MM.1S (cell line): ENCODE measurements at regions not wholly inside any gene's neighbourhood (a gene's known extent, or its start where the extent isn't known, plus 50 kb on each side); places are given as distances from the start of the nearest gene placed in this dataset.

ENCODE experiments used
- DNase-seq: peaks from one replicate; pipeline ENCODE4 v3.0.0-alpha.2; 2015
- H2AFZ ChIP-seq: fragments of 300-600 bp; sonication (generic); 2 replicates; pipeline ENCODE4 v1.6.0; 2016; ENCODE audit warnings: antibody characterized with exemption, low read length
- H3F3A ChIP-seq: fragments of 300-600 bp; sonication (generic); 2 replicates; pipeline ENCODE4 v1.6.1; 2016; ENCODE audit warnings: mild to moderate bottlenecking, antibody characterized with exemption, low read length, moderate library complexity, mixed read lengths; ENCODE audit not compliant: insufficient read depth
- H3K27ac ChIP-seq: fragments of 300-600 bp; sonication (generic); 2 replicates; pipeline ENCODE4 v1.5.1; 2016; ENCODE audit warnings: mild to moderate bottlenecking, low read length
- H3K27me3 ChIP-seq: fragments of 300-600 bp; sonication (generic); replicated peaks from 2 replicates; pipeline ENCODE4 v1.6.0; 2016; ENCODE audit warnings: low read length; ENCODE audit not compliant: insufficient read depth
- H3K36me3 ChIP-seq: fragments of 300-600 bp; sonication (generic); replicated peaks from 2 replicates; pipeline ENCODE4 v1.6.1; 2016; ENCODE audit warnings: mild to moderate bottlenecking, low read length, mixed read lengths; ENCODE audit not compliant: insufficient read depth
- H3K4me1 ChIP-seq: fragments of 300-600 bp; sonication (generic); 2 replicates; pipeline ENCODE4 v1.6.1; 2016; ENCODE audit warnings: low read length, mixed read lengths
- H3K4me2 ChIP-seq: fragments of 300-600 bp; sonication (generic); 2 replicates; pipeline ENCODE4 v1.6.0; 2016; ENCODE audit warnings: low read depth, low read length
- H3K4me3 ChIP-seq: fragments of 300-600 bp; sonication (generic); 2 replicates; pipeline ENCODE4 v1.5.1; 2016; ENCODE audit warnings: low read length, mixed read lengths
- H3K79me2 ChIP-seq: fragments of 300-600 bp; sonication (generic); 2 replicates; pipeline ENCODE4 v1.6.1; 2016; ENCODE audit warnings: mixed run types, low read length, mixed read lengths
- H3K9ac ChIP-seq: fragments of 300-600 bp; sonication (generic); 2 replicates; pipeline ENCODE4 v1.6.1; 2016; ENCODE audit warnings: low read length, mixed read lengths
- H3K9me2 ChIP-seq: fragments of 300-600 bp; sonication (generic); replicated peaks from 2 replicates; pipeline ENCODE4 v1.6.1; 2016; ENCODE audit warnings: mild to moderate bottlenecking, low read length, mixed read lengths; ENCODE audit not compliant: insufficient read depth
- H3K9me3 ChIP-seq: fragments of 300-600 bp; sonication (generic); replicated peaks from 2 replicates; pipeline ENCODE4 v1.6.1; 2016; ENCODE audit warnings: mild to moderate bottlenecking, low read length, mixed read lengths; ENCODE audit not compliant: insufficient read depth
- H4K20me1 ChIP-seq: fragments of 300-600 bp; sonication (generic); 2 replicates; pipeline ENCODE4 v1.6.1; 2016; ENCODE audit warnings: mild to moderate bottlenecking, low read length, moderate library complexity, mixed read lengths; ENCODE audit not compliant: insufficient read depth
- CTCF ChIP-seq: fragments of 300-600 bp; sonication (generic); IDR thresholded peaks from 2 replicates; pipeline ENCODE4 v1.5.1; 2016; ENCODE audit warnings: antibody characterized with exemption, low read length, mixed read lengths
- EZH2 ChIP-seq: fragments of 300-600 bp; sonication (generic); optimal IDR thresholded peaks from 2 replicates; pipeline ENCODE3; 2017; ENCODE audit warnings: low read depth, mild to moderate bottlenecking, antibody characterized with exemption, low read length, mixed read lengths
- EZH2phosphoT487 ChIP-seq: fragments of 300-600 bp; sonication (generic); IDR thresholded peaks from 2 replicates; pipeline ENCODE4 v1.6.1; 2018; ENCODE audit warnings: antibody characterized with exemption, low read length

- H3K9me2 ChIP-seq = no peaks in the 10 kb centered on the region
- H2AFZ ChIP-seq = no peak overlapping the region
- TF ChIP-seq EZH2phosphoT487 = no peak
- no peak for TF ChIP-seq CTCF
- no peak for TF ChIP-seq EZH2
- H3F3A ChIP-seq = no peaks in the 10 kb centered on the region
- no peaks in the 10 kb centered on the region for H3K36me3 ChIP-seq
- DNase-seq = no peak
- no peaks in the 10 kb centered on the region for H3K79me2 ChIP-seq
- H4K20me1 ChIP-seq = no peaks in the 10 kb centered on the region
- H3K27me3 ChIP-seq = peaks cover 60% of the 10 kb centered on the region
- H3K4me3 ChIP-seq = no peak overlapping the region
- H3K4me1 ChIP-seq = no peaks in the 10 kb centered on the region
- no peak overlapping the region for H3K9ac ChIP-seq
- H3K9me3 ChIP-seq = no peaks in the 10 kb centered on the region
- no peak overlapping the region for H3K4me2 ChIP-seq
- H3K27ac ChIP-seq = no peak overlapping the region
These were observed 270.1 kb upstream of the SHH start for GRCh38 chr7:156082048-156083040.

- no peaks in the 10 kb centered on the region for H3K36me3 ChIP-seq
- H3K4me2 ChIP-seq = no peak overlapping the region
- H3K9ac ChIP-seq = no peak overlapping the region
- no peak for TF ChIP-seq CTCF
- no peak for TF ChIP-seq EZH2phosphoT487
- TF ChIP-seq EZH2 = no peak
- H4K20me1 ChIP-seq = no peaks in the 10 kb centered on the region
- H3K27ac ChIP-seq = no peak overlapping the region
- H3K9me3 ChIP-seq = no peaks in the 10 kb centered on the region
- H3K79me2 ChIP-seq = no peaks in the 10 kb centered on the region
- no peak overlapping the region for H2AFZ ChIP-seq
- no peaks in the 10 kb centered on the region for H3F3A ChIP-seq
- DNase-seq = peak; percentile 8
- H3K27me3 ChIP-seq = peaks cover 59% of the 10 kb centered on the region
- no peak overlapping the region for H3K4me3 ChIP-seq
- no peaks in the 10 kb centered on the region for H3K9me2 ChIP-seq
- no peaks in the 10 kb centered on the region for H3K4me1 ChIP-seq
These were observed 268.3 kb upstream of the SHH start for GRCh38 chr7:156080596-156080995.

GRCh38 chr7:156080046-156080445 lies 267.8 kb upstream of the SHH start:
- TF ChIP-seq EZH2 = no peak
- TF ChIP-seq EZH2phosphoT487 = no peak
- no peak for TF ChIP-seq CTCF
- Histone ChIP-seq H3F3A (no peaks in the 10 kb centered on the region), H2AFZ (no peak overlapping the region), H3K4me2 (no peak overlapping the region), H3K4me3 (no peak overlapping the region), H3K9me2 (no peaks in the 10 kb centered on the region), H3K27ac (no peak overlapping the region), H3K9ac (no peak overlapping the region), H3K27me3 (peaks cover 59% of the 10 kb centered on the region), H3K36me3 (no peaks in the 10 kb centered on the region), H4K20me1 (no peaks in the 10 kb centered on the region), H3K79me2 (no peaks in the 10 kb centered on the region), H3K4me1 (no peaks in the 10 kb centered on the region), H3K9me3 (no peaks in the 10 kb centered on the region)
- DNase-seq = no peak
